PC-3 (cell line): ENCODE measurements at regions not wholly inside any gene's neighbourhood (a gene's known extent, or its start where the extent isn't known, plus 50 kb on each side); places are given as distances from the start of the nearest gene placed in this dataset.
"Not testable (repeated sequence)": the region's sequence is repeated elsewhere in the genome, so short reads cannot be mapped to it uniquely, and the experiment has no call there.

ENCODE experiments used
- ATAC-seq: fragments of 200-7000 bp; cut with Tn5 transposase; 2 replicates; pipeline ENCODE4 v1.9.1; 2020; ENCODE audit warnings: mild to moderate bottlenecking, moderate library complexity
- BruUV-seq: library from RNA; stranded (reverse); fragments of 400-500 nt; replicated peaks from 2 replicates; lab custom pipeline; 2021; lab: Mats Ljungman, UMichigan
- CTCF ChIA-PET: fragments of 300-600 bp; sonication (Branson Sonifier 250); formaldehyde crosslinking; loops from one replicate; lab custom pipeline; 2022; ENCODE audit warnings: antibody characterized with exemption; lab: Charles Lee
- POLR2A ChIA-PET: fragments of 300-600 bp; sonication (Branson Sonifier 250); formaldehyde crosslinking; loops from one replicate; lab custom pipeline; 2022; ENCODE audit warnings: antibody characterized with exemption; ENCODE audit not compliant: unreplicated experiment; lab: Charles Lee
- DNase-seq: peaks from one replicate; pipeline ENCODE4 v3.0.0-alpha.2; 2015
- H2AFZ ChIP-seq: fragments of 300-600 bp; sonication (generic); 2 replicates; pipeline ENCODE4 v1.6.0; 2016; ENCODE audit warnings: antibody characterized with exemption, low read length
- H3F3A ChIP-seq: fragments of 300-600 bp; sonication (generic); one replicate; pipeline ENCODE4 v1.6.0; 2017; ENCODE audit warnings: antibody characterized with exemption, low read length, control low read depth, mild to moderate bottlenecking; ENCODE audit not compliant: unreplicated experiment
- H3K27ac ChIP-seq: fragments of 300-600 bp; sonication (generic); 2 replicates; pipeline ENCODE4 v1.5.1; 2016; ENCODE audit warnings: mild to moderate bottlenecking, low read length
- H3K27me3 ChIP-seq: fragments of 300-600 bp; sonication (generic); 2 replicates; pipeline ENCODE4 v1.6.1; 2016; ENCODE audit warnings: low read length, mixed read lengths
- H3K36me3 ChIP-seq: fragments of 300-600 bp; sonication (generic); 2 replicates; pipeline ENCODE4 v1.6.1; 2016; ENCODE audit warnings: low read depth, mixed run types, low read length, mixed read lengths
- H3K4me1 ChIP-seq: fragments of 300-600 bp; sonication (generic); 2 replicates; pipeline ENCODE4 v1.5.1; 2016; ENCODE audit warnings: low read length; ENCODE audit not compliant: insufficient read depth
- H3K4me2 ChIP-seq: fragments of 300-600 bp; sonication (generic); 2 replicates; pipeline ENCODE4 v1.6.0; 2016; ENCODE audit warnings: low read length
- H3K4me3 ChIP-seq: fragments of 300-600 bp; sonication (generic); 2 replicates; pipeline ENCODE4 v1.5.1; 2016; ENCODE audit warnings: mild to moderate bottlenecking, low read length, mixed read lengths
- H3K79me2 ChIP-seq: fragments of 300-600 bp; sonication (generic); 2 replicates; pipeline ENCODE4 v1.6.1; 2017; ENCODE audit warnings: low read length, mixed read lengths
- H3K9ac ChIP-seq: fragments of 300-600 bp; sonication (generic); 2 replicates; pipeline ENCODE4 v1.6.0; 2016; ENCODE audit warnings: mild to moderate bottlenecking, low read length
- H3K9me2 ChIP-seq: fragments of 300-600 bp; sonication (generic); replicated peaks from 2 replicates; pipeline ENCODE4 v1.6.1; 2016; ENCODE audit warnings: mixed run types, low read length, mixed read lengths
- H3K9me3 ChIP-seq: fragments of 300-600 bp; sonication (generic); 2 replicates; pipeline ENCODE4 v1.6.1; 2016; ENCODE audit warnings: low read length, mixed read lengths
- H4K20me1 ChIP-seq: fragments of 300-600 bp; sonication (generic); 2 replicates; pipeline ENCODE4 v1.6.1; 2016; ENCODE audit warnings: low read length, mixed read lengths
- EZH2 ChIP-seq: fragments of 300-600 bp; sonication (generic); IDR thresholded peaks from one replicate; pipeline ENCODE4 v1.6.1; 2017; ENCODE audit warnings: antibody characterized with exemption, mild to moderate bottlenecking, low read length; ENCODE audit not compliant: unreplicated experiment
- EZH2phosphoT487 ChIP-seq: fragments of 300-600 bp; sonication (generic); IDR thresholded peaks from 2 replicates; pipeline ENCODE4 v1.6.1; 2018; ENCODE audit warnings: mild to moderate bottlenecking, antibody characterized with exemption, low read length, borderline replicate concordance
- intact Hi-C: fragments of 100-400 bp; cut with micrococcal nuclease; formaldehyde crosslinking; loops from 2 replicates; pipeline ENCODE4 v1.9.0; 2023
- TF ChIP-seq, protein P1 (sequence below): fragments of 300-600 bp; sonication (generic); conservative IDR thresholded peaks from 2 replicates; pipeline ENCODE4 v1.5.1; 2017; ENCODE audit warnings: antibody characterized with exemption, low read depth, mild to moderate bottlenecking, low read length

DNA sequence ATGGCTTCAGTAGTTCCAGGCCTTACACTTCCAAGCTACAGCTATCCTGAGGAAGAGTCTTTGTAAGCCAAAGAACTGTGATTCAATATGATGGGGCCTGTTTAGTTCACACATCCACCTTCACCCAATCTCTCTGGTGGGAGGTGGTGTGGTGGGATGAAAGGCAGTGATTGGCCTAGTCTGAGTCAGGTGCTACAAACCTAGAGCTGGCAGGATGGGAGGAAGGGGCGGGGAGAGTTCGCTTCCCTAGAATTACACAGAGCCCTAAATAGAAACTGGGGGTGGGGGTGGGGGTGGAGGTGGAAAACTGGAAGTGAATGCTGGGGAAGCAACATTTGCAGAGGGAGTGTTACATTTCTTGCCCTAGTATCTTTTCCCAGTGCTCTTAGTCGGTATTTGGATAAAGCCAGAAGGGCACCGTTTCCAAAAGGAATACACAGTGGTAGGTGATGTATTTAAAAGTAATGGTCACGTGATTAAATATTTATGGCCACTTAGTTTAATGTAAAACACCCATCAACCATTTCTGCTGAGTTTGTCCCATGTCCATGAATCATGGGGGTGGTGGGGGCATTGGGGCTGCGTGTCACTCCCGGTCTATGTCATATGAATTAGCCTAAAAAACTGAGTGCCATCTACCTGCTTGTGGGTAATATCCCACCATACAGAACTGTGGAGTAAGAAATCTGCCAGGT, 247.6 kb upstream of the PROK2 start:
- ChIA-PET POLR2A (no interaction called here), CTCF (no interaction called here)
- Histone ChIP-seq H3K9me3 (no peaks in the 10 kb centered on the region), H3K9ac (no peak overlapping the region), H3K27ac (no peak overlapping the region), H3K4me3 (no peak overlapping the region), H3K36me3 (no peaks in the 10 kb centered on the region), H3K9me2 (no peaks in the 10 kb centered on the region; the same call in 1 of the 2 replicates), H3F3A (no peaks in the 10 kb centered on the region), H3K4me1 (no peaks in the 10 kb centered on the region), H3K27me3 (no peaks in the 10 kb centered on the region; the same call in 1 of the 2 replicates), H3K4me2 (no peak overlapping the region), H2AFZ (no peak overlapping the region), H4K20me1 (no peaks in the 10 kb centered on the region), H3K79me2 (no peaks in the 10 kb centered on the region)
- intact Hi-C loops: no loop called here
- TF ChIP-seq, protein P1, sequence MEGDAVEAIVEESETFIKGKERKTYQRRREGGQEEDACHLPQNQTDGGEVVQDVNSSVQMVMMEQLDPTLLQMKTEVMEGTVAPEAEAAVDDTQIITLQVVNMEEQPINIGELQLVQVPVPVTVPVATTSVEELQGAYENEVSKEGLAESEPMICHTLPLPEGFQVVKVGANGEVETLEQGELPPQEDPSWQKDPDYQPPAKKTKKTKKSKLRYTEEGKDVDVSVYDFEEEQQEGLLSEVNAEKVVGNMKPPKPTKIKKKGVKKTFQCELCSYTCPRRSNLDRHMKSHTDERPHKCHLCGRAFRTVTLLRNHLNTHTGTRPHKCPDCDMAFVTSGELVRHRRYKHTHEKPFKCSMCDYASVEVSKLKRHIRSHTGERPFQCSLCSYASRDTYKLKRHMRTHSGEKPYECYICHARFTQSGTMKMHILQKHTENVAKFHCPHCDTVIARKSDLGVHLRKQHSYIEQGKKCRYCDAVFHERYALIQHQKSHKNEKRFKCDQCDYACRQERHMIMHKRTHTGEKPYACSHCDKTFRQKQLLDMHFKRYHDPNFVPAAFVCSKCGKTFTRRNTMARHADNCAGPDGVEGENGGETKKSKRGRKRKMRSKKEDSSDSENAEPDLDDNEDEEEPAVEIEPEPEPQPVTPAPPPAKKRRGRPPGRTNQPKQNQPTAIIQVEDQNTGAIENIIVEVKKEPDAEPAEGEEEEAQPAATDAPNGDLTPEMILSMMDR: no peak
- TF ChIP-seq EZH2 (no peak), EZH2phosphoT487 (no peak)
- DNase-seq: no peak
- BruUV-seq: no TSS peak
- ATAC-seq: no peak

DNA sequence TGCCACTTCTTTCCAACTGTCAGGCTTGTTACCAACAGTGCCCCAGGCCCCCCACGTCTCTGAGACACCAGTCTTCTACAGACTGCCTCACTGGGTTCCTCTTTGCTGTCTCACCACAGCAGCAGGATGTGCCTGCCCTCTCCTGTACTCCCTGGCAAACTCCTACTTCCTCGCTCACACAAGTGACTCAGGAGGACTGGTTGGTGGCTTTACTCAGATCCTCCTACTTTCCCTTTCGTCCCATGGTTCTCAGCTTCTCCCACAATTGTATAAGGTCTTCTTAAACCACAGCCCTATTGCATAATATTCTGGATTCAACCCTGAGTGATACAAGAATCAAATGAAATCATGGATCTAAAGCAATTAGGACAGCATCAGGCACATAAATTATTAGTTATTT, 246.6 kb upstream of the PROK2 start:
- H3K79me2 ChIP-seq: no peaks in the 10 kb centered on the region
- no peaks in the 10 kb centered on the region for H3K4me1 ChIP-seq
- no peak overlapping the region for H2AFZ ChIP-seq
- ATAC-seq (no peak), DNase-seq (peak; percentile 47)
- POLR2A ChIA-PET: no interaction called here
- CTCF ChIA-PET: no interaction called here
- TF ChIP-seq EZH2 (no peak), EZH2phosphoT487 (no peak)
- TF ChIP-seq, protein P1: no peak
- BruUV-seq: no TSS peak
- H3F3A ChIP-seq: no peaks in the 10 kb centered on the region
- H3K4me2 ChIP-seq: no peak overlapping the region
- H4K20me1 ChIP-seq: no peaks in the 10 kb centered on the region
- H3K36me3 ChIP-seq: no peaks in the 10 kb centered on the region
- no peaks in the 10 kb centered on the region for H3K9me3 ChIP-seq
- H3K27ac ChIP-seq: no peak overlapping the region
- no peaks in the 10 kb centered on the region; the same call in 1 of the 2 replicates for H3K9me2 ChIP-seq
- H3K4me3 ChIP-seq: no peak overlapping the region
- H3K27me3 ChIP-seq: no peaks in the 10 kb centered on the region; the same call in 1 of the 2 replicates
- intact Hi-C loops: no loop called here
- H3K9ac ChIP-seq: no peak overlapping the region

DNA sequence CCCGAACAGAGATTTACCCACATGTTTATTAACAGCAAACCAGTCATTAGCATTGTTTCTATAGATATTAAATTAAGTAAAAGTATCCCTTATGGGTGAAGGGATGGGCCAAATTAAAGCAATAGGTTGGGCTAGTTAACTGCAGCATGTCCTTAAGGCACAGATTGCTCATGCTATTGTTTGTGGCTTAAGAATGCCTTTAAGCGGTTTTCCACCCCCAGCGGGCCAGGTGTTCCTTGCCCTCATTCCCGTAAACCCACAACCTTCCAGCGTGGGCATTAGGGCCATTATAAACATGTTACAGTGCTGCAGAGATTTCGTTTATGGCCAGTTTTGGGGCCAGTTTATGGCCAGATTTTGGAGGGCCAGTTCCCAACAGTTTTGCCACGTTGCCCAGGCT, 245.3 kb upstream of the PROK2 start:
- intact Hi-C loops: not testable (repeated sequence)

DNA sequence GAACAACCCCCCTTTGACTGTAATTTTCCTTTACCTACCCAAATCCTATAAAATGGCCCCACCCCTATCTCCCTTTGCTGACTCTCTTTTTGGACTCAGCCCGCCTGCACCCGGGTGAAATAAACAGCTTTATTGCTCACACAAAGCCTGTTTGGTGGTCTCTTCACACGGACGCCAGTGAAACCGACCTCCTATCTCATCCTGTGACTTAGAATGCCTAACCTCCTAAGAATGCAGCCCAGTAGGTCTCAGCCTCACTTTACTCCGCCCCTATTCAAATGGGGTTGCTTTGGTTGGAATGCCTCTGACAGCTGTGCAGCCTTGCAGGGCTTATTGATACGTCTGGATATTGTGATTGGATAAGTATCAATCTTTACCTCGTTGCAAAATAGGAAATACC, 243.8 kb upstream of the PROK2 start:
- intact Hi-C loops, ATAC-seq, H3F3A ChIP-seq, H3K36me3 ChIP-seq, POLR2A ChIA-PET, H3K9ac ChIP-seq, H3K79me2 ChIP-seq, H3K4me2 ChIP-seq, H3K27ac ChIP-seq, H3K4me1 ChIP-seq, H4K20me1 ChIP-seq, CTCF ChIA-PET, BruUV-seq, H3K4me3 ChIP-seq, H3K9me2 ChIP-seq, H2AFZ ChIP-seq, H3K27me3 ChIP-seq, H3K9me3 ChIP-seq: not testable (repeated sequence)
- peak; percentile 42 for DNase-seq

More for the DNA sequence above, 245.3 kb upstream of the PROK2 start:
- H3F3A ChIP-seq, H2AFZ ChIP-seq, H3K4me3 ChIP-seq, H3K36me3 ChIP-seq, BruUV-seq, H3K9ac ChIP-seq, H3K9me2 ChIP-seq, ATAC-seq, H3K79me2 ChIP-seq, H3K4me1 ChIP-seq, H3K27ac ChIP-seq, H4K20me1 ChIP-seq, CTCF ChIA-PET, H3K9me3 ChIP-seq, H3K4me2 ChIP-seq, POLR2A ChIA-PET, H3K27me3 ChIP-seq: not testable (repeated sequence)
- peak; percentile 8 for DNase-seq

DNA sequence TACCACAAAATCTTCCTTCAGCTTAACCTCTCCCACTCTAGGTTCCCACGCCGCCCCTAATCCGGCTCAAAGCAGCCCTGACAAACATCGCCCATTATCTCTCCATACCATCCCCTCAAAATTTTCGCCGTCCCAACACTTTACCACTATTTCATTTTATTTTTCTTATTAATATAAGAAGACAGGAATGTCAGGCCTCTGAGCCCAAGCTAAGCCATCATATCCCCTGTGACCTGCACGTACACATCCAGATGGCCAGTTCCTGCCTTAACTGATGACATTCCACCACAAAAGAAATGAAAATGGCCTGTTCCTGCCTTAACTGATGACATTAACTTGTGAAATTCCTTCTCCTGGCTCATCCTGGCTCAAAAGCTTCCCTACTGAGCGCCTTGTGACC, 243.4 kb upstream of the PROK2 start:
- ATAC-seq, DNase-seq, CTCF ChIA-PET, H3F3A ChIP-seq, H3K9ac ChIP-seq, intact Hi-C loops, H3K4me3 ChIP-seq, H2AFZ ChIP-seq, POLR2A ChIA-PET, H3K4me2 ChIP-seq, H3K27ac ChIP-seq, H3K27me3 ChIP-seq, H3K4me1 ChIP-seq, H4K20me1 ChIP-seq, H3K36me3 ChIP-seq, H3K79me2 ChIP-seq, H3K9me3 ChIP-seq, BruUV-seq, H3K9me2 ChIP-seq: not testable (repeated sequence)
